ENCODE measurements at regions not wholly inside any gene's neighbourhood (a gene's known extent, or its start where the extent isn't known, plus 50 kb on each side); places are given as distances from the start of the nearest gene placed in this dataset.

GRCh38 chr3:73706771-73707170 lies 82.0 kb upstream of the PDZRN3 start:
- no peak for TF ChIP-seq ZNF532 (CRISPR knock-in tag; IDR thresholded peaks at IDR 0.05; ENCODE audit: borderline replicate concordance)
- TF ChIP-seq HMGA2 (CRISPR knock-in tag; IDR thresholded peaks at IDR 0.05), result no peak
- no peak for TF ChIP-seq ZBTB21 (CRISPR knock-in tag; IDR thresholded peaks at IDR 0.05; ENCODE audit: borderline replicate concordance)
- TF ChIP-seq ETV6 (CRISPR knock-in tag; IDR thresholded peaks at IDR 0.05), result no peak
- TF ChIP-seq USF2 (CRISPR knock-in tag; IDR thresholded peaks at IDR 0.05), result no peak
- TF ChIP-seq MXD4 (CRISPR knock-in tag; IDR thresholded peaks at IDR 0.05; ENCODE audit: borderline replicate concordance), result no peak
- no peak for TF ChIP-seq TP53 (CRISPR knock-in tag; IDR thresholded peaks at IDR 0.05)
- TF ChIP-seq ZNF671 (CRISPR knock-in tag; IDR thresholded peaks at IDR 0.05), result no peak
- TF ChIP-seq ZNF219 (CRISPR knock-in tag; IDR thresholded peaks at IDR 0.05; ENCODE audit: borderline replicate concordance), result no peak
- no peak for TF ChIP-seq NR3C1 (CRISPR knock-in tag; conservative IDR thresholded peaks at IDR 0.05; ENCODE audit: low read depth)
- no peak for TF ChIP-seq ZNF512 (CRISPR knock-in tag; IDR thresholded peaks at IDR 0.05; ENCODE audit: borderline replicate concordance)
- no peak for TF ChIP-seq GTF2I (CRISPR knock-in tag; conservative IDR thresholded peaks at IDR 0.05)
- DNase-seq (ENCODE audit: low spot score) (no peak), ATAC-seq (no peak)
- Mint-ChIP-seq H3K4me1 (0 out of 2 replicates have a peak, but pooled peaks cover 2% of the 10 kb centered on the region), H3K4me3 (no peak overlapping the region), H3K36me3 (no peaks in the 10 kb centered on the region), H3K9me3 (no peaks in the 10 kb centered on the region), H3K27me3 (ENCODE audit: low read depth) (no peaks in the 10 kb centered on the region; the same call in 1 of the 2 replicates), H3K27ac (no peak overlapping the region)
- ChIA-PET CTCF (interaction anchor here (1.0 kb wide), 1 partner anchor 198 kb away, joined by 3 read pairs; no protein-coding TSS in a partner anchor), POLR2A (no interaction called here)

DNA sequence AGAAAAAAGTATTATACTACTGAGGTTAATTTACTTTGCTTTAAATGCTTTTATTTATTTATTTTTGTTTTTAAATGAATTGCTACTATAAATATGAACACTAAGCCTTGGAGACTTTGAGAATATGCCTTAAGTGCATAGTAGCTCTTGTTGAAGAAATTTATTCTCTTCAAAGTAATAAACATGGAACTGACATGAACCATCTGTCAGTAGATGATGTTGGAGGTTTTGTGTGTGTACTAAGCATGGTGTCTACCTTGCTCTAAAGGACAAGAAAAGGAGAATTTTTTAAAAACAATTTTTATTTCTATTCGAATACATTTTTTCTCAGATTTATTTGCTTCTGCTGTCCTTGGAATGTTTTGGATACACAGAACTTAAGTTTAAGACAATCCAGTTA lies 81.1 kb upstream of the PDZRN3 start:
- Mint-ChIP-seq H3K9me3 (no peaks in the 10 kb centered on the region), H3K27ac (no peak overlapping the region), H3K36me3 (no peaks in the 10 kb centered on the region), H3K27me3 (ENCODE audit: low read depth) (no peaks in the 10 kb centered on the region; the same call in 1 of the 2 replicates), H3K4me3 (no peak overlapping the region), H3K4me1 (0 out of 2 replicates have a peak, but pooled peaks cover 2% of the 10 kb centered on the region)
- DNase-seq (ENCODE audit: low spot score) (no peak), ATAC-seq (no peak)
- POLR2A ChIA-PET, result no interaction called here
- CTCF ChIA-PET, result interaction anchor here (0.6 kb wide), 1 partner anchor 1966 kb away, joined by 7 read pairs; no protein-coding TSS in a partner anchor
- no peak for TF ChIP-seq E2F4 (CRISPR knock-in tag; IDR thresholded peaks at IDR 0.05; ENCODE audit: borderline replicate concordance, low read depth)
- TF ChIP-seq, protein P1, sequence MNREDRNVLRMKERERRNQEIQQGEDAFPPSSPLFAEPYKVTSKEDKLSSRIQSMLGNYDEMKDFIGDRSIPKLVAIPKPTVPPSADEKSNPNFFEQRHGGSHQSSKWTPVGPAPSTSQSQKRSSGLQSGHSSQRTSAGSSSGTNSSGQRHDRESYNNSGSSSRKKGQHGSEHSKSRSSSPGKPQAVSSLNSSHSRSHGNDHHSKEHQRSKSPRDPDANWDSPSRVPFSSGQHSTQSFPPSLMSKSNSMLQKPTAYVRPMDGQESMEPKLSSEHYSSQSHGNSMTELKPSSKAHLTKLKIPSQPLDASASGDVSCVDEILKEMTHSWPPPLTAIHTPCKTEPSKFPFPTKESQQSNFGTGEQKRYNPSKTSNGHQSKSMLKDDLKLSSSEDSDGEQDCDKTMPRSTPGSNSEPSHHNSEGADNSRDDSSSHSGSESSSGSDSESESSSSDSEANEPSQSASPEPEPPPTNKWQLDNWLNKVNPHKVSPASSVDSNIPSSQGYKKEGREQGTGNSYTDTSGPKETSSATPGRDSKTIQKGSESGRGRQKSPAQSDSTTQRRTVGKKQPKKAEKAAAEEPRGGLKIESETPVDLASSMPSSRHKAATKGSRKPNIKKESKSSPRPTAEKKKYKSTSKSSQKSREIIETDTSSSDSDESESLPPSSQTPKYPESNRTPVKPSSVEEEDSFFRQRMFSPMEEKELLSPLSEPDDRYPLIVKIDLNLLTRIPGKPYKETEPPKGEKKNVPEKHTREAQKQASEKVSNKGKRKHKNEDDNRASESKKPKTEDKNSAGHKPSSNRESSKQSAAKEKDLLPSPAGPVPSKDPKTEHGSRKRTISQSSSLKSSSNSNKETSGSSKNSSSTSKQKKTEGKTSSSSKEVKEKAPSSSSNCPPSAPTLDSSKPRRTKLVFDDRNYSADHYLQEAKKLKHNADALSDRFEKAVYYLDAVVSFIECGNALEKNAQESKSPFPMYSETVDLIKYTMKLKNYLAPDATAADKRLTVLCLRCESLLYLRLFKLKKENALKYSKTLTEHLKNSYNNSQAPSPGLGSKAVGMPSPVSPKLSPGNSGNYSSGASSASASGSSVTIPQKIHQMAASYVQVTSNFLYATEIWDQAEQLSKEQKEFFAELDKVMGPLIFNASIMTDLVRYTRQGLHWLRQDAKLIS (CRISPR knock-in tag; IDR thresholded peaks at IDR 0.05; ENCODE audit: borderline replicate concordance), result no peak
- TF ChIP-seq NR1H2 (CRISPR knock-in tag; IDR thresholded peaks at IDR 0.05), result no peak
- TF ChIP-seq, protein P2, sequence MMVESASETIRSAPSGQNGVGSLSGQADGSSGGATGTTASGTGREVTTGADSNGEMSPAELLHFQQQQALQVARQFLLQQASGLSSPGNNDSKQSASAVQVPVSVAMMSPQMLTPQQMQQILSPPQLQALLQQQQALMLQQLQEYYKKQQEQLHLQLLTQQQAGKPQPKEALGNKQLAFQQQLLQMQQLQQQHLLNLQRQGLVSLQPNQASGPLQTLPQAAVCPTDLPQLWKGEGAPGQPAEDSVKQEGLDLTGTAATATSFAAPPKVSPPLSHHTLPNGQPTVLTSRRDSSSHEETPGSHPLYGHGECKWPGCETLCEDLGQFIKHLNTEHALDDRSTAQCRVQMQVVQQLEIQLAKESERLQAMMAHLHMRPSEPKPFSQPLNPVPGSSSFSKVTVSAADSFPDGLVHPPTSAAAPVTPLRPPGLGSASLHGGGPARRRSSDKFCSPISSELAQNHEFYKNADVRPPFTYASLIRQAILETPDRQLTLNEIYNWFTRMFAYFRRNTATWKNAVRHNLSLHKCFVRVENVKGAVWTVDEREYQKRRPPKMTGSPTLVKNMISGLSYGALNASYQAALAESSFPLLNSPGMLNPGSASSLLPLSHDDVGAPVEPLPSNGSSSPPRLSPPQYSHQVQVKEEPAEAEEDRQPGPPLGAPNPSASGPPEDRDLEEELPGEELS (CRISPR knock-in tag; IDR thresholded peaks at IDR 0.05), result no peak
- no peak for TF ChIP-seq PRRX2 (CRISPR knock-in tag; IDR thresholded peaks at IDR 0.05)
